Endodermal cell (in vitro differentiated cells): ENCODE measurements at regions not wholly inside any gene's neighbourhood (a gene's known extent, or its start where the extent isn't known, plus 50 kb on each side); places are given as distances from the start of the nearest gene placed in this dataset.

Experiments
- DNase-seq: peaks from one replicate; pipeline ENCODE4 v3.0.0-alpha.2; 2017
- H3K27ac ChIP-seq: 2 replicates; pipeline ENCODE4 v1.5.1; 2013; ENCODE audit warnings: mild to moderate bottlenecking, low read depth, low read length, moderate library complexity
- H3K27me3 ChIP-seq: 2 replicates; pipeline ENCODE4 v1.6.1; 2013; ENCODE audit warnings: mild to moderate bottlenecking, low read length, moderate library complexity; ENCODE audit not compliant: insufficient read depth, control insufficient read depth, poor library complexity, severe bottlenecking
- H3K36me3 ChIP-seq: 2 replicates; pipeline ENCODE4 v1.7.0; 2013; ENCODE audit warnings: mild to moderate bottlenecking, low read length, moderate library complexity; ENCODE audit not compliant: control insufficient read depth, insufficient read depth
- H3K4me1 ChIP-seq: one replicate; pipeline ENCODE4 v1.7.0; 2013; ENCODE audit warnings: low read length; ENCODE audit not compliant: control insufficient read depth, insufficient read depth
- H3K4me3 ChIP-seq: 2 replicates; pipeline ENCODE4 v1.5.1; 2013; ENCODE audit warnings: mild to moderate bottlenecking, low read length, moderate library complexity
- H3K9ac ChIP-seq: 2 replicates; pipeline ENCODE4 v1.6.1; 2013; ENCODE audit warnings: mild to moderate bottlenecking, low read length, moderate library complexity; ENCODE audit not compliant: poor library complexity, severe bottlenecking; ENCODE audit errors: extremely low read depth
- H3K9me3 ChIP-seq: 2 replicates; pipeline ENCODE4 v1.6.1; 2013; ENCODE audit warnings: mild to moderate bottlenecking, low read length, moderate library complexity; ENCODE audit not compliant: control insufficient read depth
- H3K27ac Mint-ChIP-seq: 2 replicates; pipeline ENCODE4 v1.8.0; 2020; ENCODE audit warnings: mixed read lengths
- H3K27me3 Mint-ChIP-seq: 2 replicates; pipeline ENCODE4 v1.8.0; 2021; ENCODE audit warnings: mild to moderate bottlenecking, mixed read lengths; ENCODE audit not compliant: insufficient read depth
- H3K36me3 Mint-ChIP-seq: 2 replicates; pipeline ENCODE4 v1.8.0; 2020; ENCODE audit warnings: low read depth, mixed read lengths
- H3K4me1 Mint-ChIP-seq: 2 replicates; pipeline ENCODE4 v1.8.0; 2020; ENCODE audit warnings: mixed read lengths
- H3K4me3 Mint-ChIP-seq: 2 replicates; pipeline ENCODE4 v1.8.0; 2020; ENCODE audit warnings: mild to moderate bottlenecking, moderate library complexity, mixed read lengths
- H3K9me3 Mint-ChIP-seq: 2 replicates; pipeline ENCODE4 v1.8.0; 2020; ENCODE audit warnings: mild to moderate bottlenecking, mixed read lengths
- CTCF ChIP-seq: fragments of 200-600 bp; sonication (generic); conservative IDR thresholded peaks from 2 replicates; pipeline ENCODE4 v1.5.0; 2021; ENCODE audit warnings: antibody characterized with exemption, mild to moderate bottlenecking
- WGBS, 2 experiments: methylation state at CpG; one replicate each; pipeline versions ENCODE4 v1.1.5 to v1.1.7; 2013; ENCODE audit warnings: missing lambda C conversion rate in 2 of 2, mixed read lengths in 1 of 2; ENCODE audit not compliant: insufficient coverage in 1 of 2, insufficient read length in 1 of 2; 5-methylcytosine and 5-hydroxymethylcytosine counted together

- WGBS, 2 experiments, result 88% methylated on average over 11 to 15 of the region's 15 CpGs
- H3K36me3 ChIP-seq, result no peaks in the 10 kb centered on the region
- DNase-seq, result no peak
- H3K9ac ChIP-seq, result no peak overlapping the region
- no peak overlapping the region for H3K27ac ChIP-seq
- H3K36me3 Mint-ChIP-seq, result no peaks in the 10 kb centered on the region
- no peak overlapping the region for H3K27ac Mint-ChIP-seq
- no peaks in the 10 kb centered on the region for H3K4me1 ChIP-seq
- no peak overlapping the region for H3K4me3 Mint-ChIP-seq
- peaks cover 10% of the 10 kb centered on the region for H3K4me1 Mint-ChIP-seq
- H3K9me3 ChIP-seq, result no peaks in the 10 kb centered on the region
- no peak for TF ChIP-seq CTCF
- no peaks in the 10 kb centered on the region for H3K9me3 Mint-ChIP-seq
- H3K27me3 Mint-ChIP-seq, result peaks cover 27% of the 10 kb centered on the region
- no peaks in the 10 kb centered on the region for H3K27me3 ChIP-seq
- no peak overlapping the region for H3K4me3 ChIP-seq
Measured at GRCh38 chr11:44361813-44362212, 51.9 kb upstream of the ALX4 start.

GRCh38 chr11:44363116-44363515 is 53.2 kb upstream of the ALX4 start:
- H3K27ac ChIP-seq, result no peak overlapping the region

GRCh38 chr11:44364596-44364995 is 54.7 kb upstream of the ALX4 start:
- Mint-ChIP-seq H3K36me3 (no peaks in the 10 kb centered on the region), H3K27me3 (peaks cover 31% of the 10 kb centered on the region), H3K27ac (no peak overlapping the region), H3K4me1 (peaks cover 17% of the 10 kb centered on the region), H3K4me3 (no peak overlapping the region), H3K9me3 (no peaks in the 10 kb centered on the region)
- Histone ChIP-seq H3K27ac (no peak overlapping the region), H3K4me1 (no peaks in the 10 kb centered on the region), H3K27me3 (no peaks in the 10 kb centered on the region), H3K36me3 (no peaks in the 10 kb centered on the region), H3K4me3 (no peak overlapping the region), H3K9me3 (no peaks in the 10 kb centered on the region), H3K9ac (no peak overlapping the region)
- no peak for TF ChIP-seq CTCF
- 96 to 100% methylated on average over 1 to 3 of the region's 3 CpGs for WGBS, 2 experiments
- no peak for DNase-seq

More at GRCh38 chr11:44363116-44363515, 53.2 kb upstream of the ALX4 start:
- no peak overlapping the region for H3K27ac Mint-ChIP-seq
- no peaks in the 10 kb centered on the region for H3K36me3 Mint-ChIP-seq
- H3K4me3 ChIP-seq, result no peak overlapping the region
- H3K9ac ChIP-seq, result no peak overlapping the region
- H3K4me1 ChIP-seq, result no peaks in the 10 kb centered on the region
- TF ChIP-seq CTCF, result no peak
- DNase-seq, result no peak
- peaks cover 27% of the 10 kb centered on the region for H3K27me3 Mint-ChIP-seq
- no peak overlapping the region for H3K4me3 Mint-ChIP-seq
- no peaks in the 10 kb centered on the region for H3K9me3 Mint-ChIP-seq
- no peaks in the 10 kb centered on the region for H3K27me3 ChIP-seq
- H3K9me3 ChIP-seq, result no peaks in the 10 kb centered on the region
- 79 to 83% methylated on average over 3 of the region's 3 CpGs for WGBS, 2 experiments
- H3K36me3 ChIP-seq, result no peaks in the 10 kb centered on the region
- peaks cover 17% of the 10 kb centered on the region for H3K4me1 Mint-ChIP-seq
